Endodermal cell (in vitro differentiated cells): ENCODE measurements at regions not wholly inside any gene's neighbourhood (a gene's known extent, or its start where the extent isn't known, plus 50 kb on each side); places are given as distances from the start of the nearest gene placed in this dataset.

Experiments used
- DNase-seq: peaks from one replicate; pipeline ENCODE4 v3.0.0-alpha.2; 2017
- H3K27ac ChIP-seq: 2 replicates; pipeline ENCODE4 v1.5.1; 2013; ENCODE audit warnings: mild to moderate bottlenecking, low read depth, low read length, moderate library complexity
- H3K27me3 ChIP-seq: 2 replicates; pipeline ENCODE4 v1.6.1; 2013; ENCODE audit warnings: mild to moderate bottlenecking, low read length, moderate library complexity; ENCODE audit not compliant: insufficient read depth, control insufficient read depth, poor library complexity, severe bottlenecking
- H3K36me3 ChIP-seq: 2 replicates; pipeline ENCODE4 v1.7.0; 2013; ENCODE audit warnings: mild to moderate bottlenecking, low read length, moderate library complexity; ENCODE audit not compliant: control insufficient read depth, insufficient read depth
- H3K4me1 ChIP-seq: one replicate; pipeline ENCODE4 v1.7.0; 2013; ENCODE audit warnings: low read length; ENCODE audit not compliant: control insufficient read depth, insufficient read depth
- H3K4me3 ChIP-seq: 2 replicates; pipeline ENCODE4 v1.5.1; 2013; ENCODE audit warnings: mild to moderate bottlenecking, low read length, moderate library complexity
- H3K9ac ChIP-seq: 2 replicates; pipeline ENCODE4 v1.6.1; 2013; ENCODE audit warnings: mild to moderate bottlenecking, low read length, moderate library complexity; ENCODE audit not compliant: poor library complexity, severe bottlenecking; ENCODE audit errors: extremely low read depth
- H3K9me3 ChIP-seq: 2 replicates; pipeline ENCODE4 v1.6.1; 2013; ENCODE audit warnings: mild to moderate bottlenecking, low read length, moderate library complexity; ENCODE audit not compliant: control insufficient read depth
- H3K27ac Mint-ChIP-seq: 2 replicates; pipeline ENCODE4 v1.8.0; 2020; ENCODE audit warnings: mixed read lengths
- H3K27me3 Mint-ChIP-seq: 2 replicates; pipeline ENCODE4 v1.8.0; 2021; ENCODE audit warnings: mild to moderate bottlenecking, mixed read lengths; ENCODE audit not compliant: insufficient read depth
- H3K36me3 Mint-ChIP-seq: 2 replicates; pipeline ENCODE4 v1.8.0; 2020; ENCODE audit warnings: low read depth, mixed read lengths
- H3K4me1 Mint-ChIP-seq: 2 replicates; pipeline ENCODE4 v1.8.0; 2020; ENCODE audit warnings: mixed read lengths
- H3K4me3 Mint-ChIP-seq: 2 replicates; pipeline ENCODE4 v1.8.0; 2020; ENCODE audit warnings: mild to moderate bottlenecking, moderate library complexity, mixed read lengths
- H3K9me3 Mint-ChIP-seq: 2 replicates; pipeline ENCODE4 v1.8.0; 2020; ENCODE audit warnings: mild to moderate bottlenecking, mixed read lengths
- WGBS, 2 experiments: methylation state at CpG; one replicate each; pipeline versions ENCODE4 v1.1.5 to v1.1.7; 2013; ENCODE audit warnings: missing lambda C conversion rate in 2 of 2, mixed read lengths in 1 of 2; ENCODE audit not compliant: insufficient coverage in 1 of 2, insufficient read length in 1 of 2; 5-methylcytosine and 5-hydroxymethylcytosine counted together
- TF ChIP-seq, protein P1 (sequence below): fragments of 200-600 bp; sonication (generic); conservative IDR thresholded peaks from 2 replicates; pipeline ENCODE4 v1.5.0; 2021; ENCODE audit warnings: antibody characterized with exemption, mild to moderate bottlenecking

DNA sequence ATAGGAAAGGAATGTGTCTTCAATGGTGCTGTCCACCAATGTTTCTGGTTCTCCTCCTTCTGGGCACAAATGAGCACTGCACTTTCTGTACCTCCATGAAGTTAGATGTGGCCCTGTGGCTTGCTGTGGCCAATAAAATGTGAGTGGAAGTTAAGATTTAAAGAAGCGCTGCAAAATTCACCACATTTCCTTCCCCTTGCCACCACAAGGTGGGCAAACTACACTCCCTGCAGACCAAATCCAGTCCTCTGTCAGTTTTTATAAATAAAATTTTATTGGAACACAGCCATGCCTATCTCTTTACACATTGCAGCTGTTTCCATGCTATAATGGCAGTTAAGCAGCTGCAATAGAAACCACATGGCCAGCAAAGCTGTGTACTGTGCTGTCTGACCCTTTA lies 141.4 kb upstream of the TMPO start:
- Histone ChIP-seq H3K4me1 (peaks cover 3% of the 10 kb centered on the region), H3K36me3 (no peaks in the 10 kb centered on the region), H3K9me3 (no peaks in the 10 kb centered on the region), H3K27ac (no peak overlapping the region), H3K27me3 (no peaks in the 10 kb centered on the region), H3K9ac (no peak overlapping the region), H3K4me3 (no peak overlapping the region)
- no peaks in the 10 kb centered on the region for H3K36me3 Mint-ChIP-seq
- TF ChIP-seq, protein P1, sequence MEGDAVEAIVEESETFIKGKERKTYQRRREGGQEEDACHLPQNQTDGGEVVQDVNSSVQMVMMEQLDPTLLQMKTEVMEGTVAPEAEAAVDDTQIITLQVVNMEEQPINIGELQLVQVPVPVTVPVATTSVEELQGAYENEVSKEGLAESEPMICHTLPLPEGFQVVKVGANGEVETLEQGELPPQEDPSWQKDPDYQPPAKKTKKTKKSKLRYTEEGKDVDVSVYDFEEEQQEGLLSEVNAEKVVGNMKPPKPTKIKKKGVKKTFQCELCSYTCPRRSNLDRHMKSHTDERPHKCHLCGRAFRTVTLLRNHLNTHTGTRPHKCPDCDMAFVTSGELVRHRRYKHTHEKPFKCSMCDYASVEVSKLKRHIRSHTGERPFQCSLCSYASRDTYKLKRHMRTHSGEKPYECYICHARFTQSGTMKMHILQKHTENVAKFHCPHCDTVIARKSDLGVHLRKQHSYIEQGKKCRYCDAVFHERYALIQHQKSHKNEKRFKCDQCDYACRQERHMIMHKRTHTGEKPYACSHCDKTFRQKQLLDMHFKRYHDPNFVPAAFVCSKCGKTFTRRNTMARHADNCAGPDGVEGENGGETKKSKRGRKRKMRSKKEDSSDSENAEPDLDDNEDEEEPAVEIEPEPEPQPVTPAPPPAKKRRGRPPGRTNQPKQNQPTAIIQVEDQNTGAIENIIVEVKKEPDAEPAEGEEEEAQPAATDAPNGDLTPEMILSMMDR, result peak; percentile 66
- DNase-seq, result peak; percentile 57
- no peak overlapping the region for H3K4me3 Mint-ChIP-seq
- H3K27ac Mint-ChIP-seq, result no peak overlapping the region
- H3K27me3 Mint-ChIP-seq, result no peaks in the 10 kb centered on the region
- 89% methylated on average over 1 of the region's 1 CpG; no CpG with 5 or more reads in 1 of the 2 experiments for WGBS, 2 experiments
- peaks cover 21% of the 10 kb centered on the region for H3K4me1 Mint-ChIP-seq
- H3K9me3 Mint-ChIP-seq, result no peaks in the 10 kb centered on the region

DNA sequence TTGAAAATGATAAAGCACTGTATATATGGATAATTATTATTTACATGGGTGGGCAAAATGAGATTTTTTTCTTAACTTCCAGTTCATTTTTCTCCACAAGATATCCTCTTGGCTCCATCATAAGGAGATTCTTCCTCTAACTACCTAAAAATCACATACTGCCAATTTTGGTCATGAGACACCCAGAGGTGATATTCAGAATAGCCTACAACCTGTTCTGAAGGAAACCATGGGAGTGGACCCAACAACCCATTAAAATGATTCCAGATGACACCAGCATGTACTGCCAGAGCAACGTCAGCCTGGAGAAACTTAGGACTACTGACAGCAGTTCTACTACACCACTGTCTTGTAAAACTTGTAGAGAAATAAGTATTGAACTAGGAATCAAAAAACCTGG lies 136.3 kb upstream of the TMPO start:
- Mint-ChIP-seq H3K4me1 (peaks cover 22% of the 10 kb centered on the region), H3K36me3 (peaks cover 6% of the 10 kb centered on the region), H3K27me3 (no peaks in the 10 kb centered on the region), H3K27ac (no peak overlapping the region), H3K4me3 (no peak overlapping the region), H3K9me3 (peaks cover 17% of the 10 kb centered on the region)
- Histone ChIP-seq H3K27me3 (no peaks in the 10 kb centered on the region), H3K9ac (no peak overlapping the region), H3K4me1 (peaks cover 7% of the 10 kb centered on the region), H3K4me3 (no peak overlapping the region), H3K36me3 (no peaks in the 10 kb centered on the region), H3K27ac (no peak overlapping the region), H3K9me3 (peaks cover 16% of the 10 kb centered on the region)
- TF ChIP-seq, protein P1, result peak; percentile 55
- WGBS, 2 experiments, result 79 to 89% methylated on average over 1 of the region's 1 CpG
- no peak for DNase-seq

- H3K27ac Mint-ChIP-seq, result no peak overlapping the region
- peaks cover 1% of the 10 kb centered on the region for H3K4me1 ChIP-seq
- TF ChIP-seq, protein P1, result no peak
- peaks cover 16% of the 10 kb centered on the region for H3K9me3 ChIP-seq
- H3K4me1 Mint-ChIP-seq, result peaks cover 22% of the 10 kb centered on the region
- H3K27ac ChIP-seq, result no peak overlapping the region
- no peak overlapping the region for H3K4me3 ChIP-seq
- H3K9ac ChIP-seq, result no peak overlapping the region
- no peaks in the 10 kb centered on the region for H3K27me3 ChIP-seq
- peaks cover 6% of the 10 kb centered on the region for H3K36me3 Mint-ChIP-seq
- peaks cover 19% of the 10 kb centered on the region for H3K9me3 Mint-ChIP-seq
- no peak overlapping the region for H3K4me3 Mint-ChIP-seq
- H3K27me3 Mint-ChIP-seq, result no peaks in the 10 kb centered on the region
- no peaks in the 10 kb centered on the region for H3K36me3 ChIP-seq
- 94% methylated on average over 1 of the region's 1 CpG; no CpG with 5 or more reads in 1 of the 2 experiments for WGBS, 2 experiments
- no peak for DNase-seq
These were observed 129.7 kb upstream of the TMPO start for GRCh38 chr12:98385641-98386040.
